ENCODE measurements at regions not wholly inside any gene's neighbourhood (a gene's known extent, or its start where the extent isn't known, plus 50 kb on each side); places are given as distances from the start of the nearest gene placed in this dataset.

- WGBS, result 93% methylated on average over 40 of the region's 42 CpGs
- Histone ChIP-seq H3K23ac (ENCODE audit: low read length in 2 of 2) (no peak overlapping the region), H2BK12ac (ENCODE audit: low read length in 2 of 2) (no peak overlapping the region), H2BK15ac (ENCODE audit: low read depth, poor library complexity, severe bottlenecking) (no peak overlapping the region), H3K14ac (ENCODE audit: low read length in 2 of 2) (no peak overlapping the region), H3K9ac (ENCODE audit: low read length) (peak overlapping the region; percentile 68), H3K4me3 (ENCODE audit: insufficient read depth in 1 of 2, low read depth in 1 of 2, low read length in 2 of 2) (peak overlapping the region in 1 of 2 experiments; percentile 75), H3K18ac (ENCODE audit: low read depth in 1 of 2, low read length in 2 of 2) (no peak overlapping the region), H3K79me1 (replicated peaks; ENCODE audit: low read length, poor library complexity, severe bottlenecking) (no peaks in the 10 kb centered on the region), H3K36me3 (ENCODE audit: control insufficient read depth in 1 of 2, insufficient read depth in 2 of 2, low read depth in 1 of 2, low read length in 2 of 2) (no peaks in the 10 kb centered on the region), H3K4me1 (ENCODE audit: control insufficient read depth, insufficient read depth, low read depth, low read length) (no peaks in the 10 kb centered on the region), H2BK5ac (ENCODE audit: low read depth, low read length, poor library complexity, severe bottlenecking) (no peak overlapping the region), H4K91ac (ENCODE audit: low read length) (no peak overlapping the region), H2AFZ (ENCODE audit: low read depth, low read length) (no peak overlapping the region), H3K27ac (ENCODE audit: low read length, poor library complexity, severe bottlenecking) (no peak overlapping the region), H2AK5ac (ENCODE audit: low read length, severe bottlenecking) (no peak overlapping the region), H3K4ac (ENCODE audit: low read depth in 1 of 2, low read length in 2 of 2) (no peak overlapping the region), H3K27me3 (ENCODE audit: control insufficient read depth in 1 of 2, insufficient read depth in 1 of 2, low read length in 2 of 2) (peaks cover 31 to 36% of the 10 kb centered on the region in 2 experiments), H2BK120ac (ENCODE audit: low read depth, low read length) (no peak overlapping the region), H4K8ac (ENCODE audit: low read length) (no peak overlapping the region), H3K4me2 (ENCODE audit: low read length, poor library complexity, severe bottlenecking) (no peak overlapping the region), H3K9me3 (ENCODE audit: control insufficient read depth, low read length) (no peaks in the 10 kb centered on the region)
- no peak for DNase-seq
Observed at GRCh38 chr9:89234205-89235067, 55.8 kb upstream of the SHC3 start.

- Histone ChIP-seq H3K4me3 (ENCODE audit: insufficient read depth in 1 of 2, low read depth in 1 of 2, low read length in 2 of 2) (no peak overlapping the region), H2BK15ac (ENCODE audit: low read depth, poor library complexity, severe bottlenecking) (no peak overlapping the region), H3K9ac (ENCODE audit: low read length) (no peak overlapping the region), H4K8ac (ENCODE audit: low read length) (no peak overlapping the region), H2BK12ac (ENCODE audit: low read length in 2 of 2) (no peak overlapping the region), H3K27ac (ENCODE audit: low read length, poor library complexity, severe bottlenecking) (no peak overlapping the region), H3K4me2 (ENCODE audit: low read length, poor library complexity, severe bottlenecking) (no peak overlapping the region), H2AK5ac (ENCODE audit: low read length, severe bottlenecking) (no peak overlapping the region), H3K4me1 (ENCODE audit: control insufficient read depth, insufficient read depth, low read depth, low read length) (no peaks in the 10 kb centered on the region), H3K9me3 (ENCODE audit: control insufficient read depth, low read length) (no peaks in the 10 kb centered on the region), H3K4ac (ENCODE audit: low read depth in 1 of 2, low read length in 2 of 2) (no peak overlapping the region), H3K36me3 (ENCODE audit: control insufficient read depth in 1 of 2, insufficient read depth in 2 of 2, low read depth in 1 of 2, low read length in 2 of 2) (no peaks in the 10 kb centered on the region), H2BK5ac (ENCODE audit: low read depth, low read length, poor library complexity, severe bottlenecking) (no peak overlapping the region), H3K79me1 (replicated peaks; ENCODE audit: low read length, poor library complexity, severe bottlenecking) (no peaks in the 10 kb centered on the region), H3K14ac (ENCODE audit: low read length in 2 of 2) (no peak overlapping the region), H2BK120ac (ENCODE audit: low read depth, low read length) (no peak overlapping the region), H3K27me3 (ENCODE audit: control insufficient read depth in 1 of 2, insufficient read depth in 1 of 2, low read length in 2 of 2) (peaks cover 31 to 36% of the 10 kb centered on the region in 2 experiments), H3K23ac (ENCODE audit: low read length in 2 of 2) (no peak overlapping the region), H4K91ac (ENCODE audit: low read length) (no peak overlapping the region), H3K18ac (ENCODE audit: low read depth in 1 of 2, low read length in 2 of 2) (no peak overlapping the region), H2AFZ (ENCODE audit: low read depth, low read length) (no peak overlapping the region)
- DNase-seq, result no peak
- WGBS, result 36% methylated on average over 4 of the region's 6 CpGs
Observed at GRCh38 chr9:89236955-89237573, 58.4 kb upstream of the SHC3 start.

DNA sequence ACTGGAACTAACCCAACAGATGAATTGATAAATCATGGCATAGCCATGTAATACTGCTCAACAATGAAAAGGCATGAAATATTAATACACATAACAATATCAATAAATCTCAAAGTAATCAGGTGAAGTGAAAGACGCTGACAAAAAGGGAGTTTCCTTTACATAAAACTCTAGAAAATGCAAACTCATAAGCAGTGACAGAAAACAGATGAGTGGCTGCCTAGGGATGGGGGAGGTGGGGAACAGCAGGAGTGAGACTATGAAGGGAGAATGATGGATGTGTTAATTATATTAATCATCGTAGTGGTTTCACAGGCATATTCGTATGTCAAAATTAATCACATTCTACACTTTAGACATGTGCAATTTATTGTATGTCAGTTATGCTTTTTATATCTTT is 59.8 kb upstream of the SHC3 start:
- Histone ChIP-seq H3K27ac (ENCODE audit: low read length, poor library complexity, severe bottlenecking) (no peak overlapping the region), H3K4me3 (ENCODE audit: insufficient read depth in 1 of 2, low read depth in 1 of 2, low read length in 2 of 2) (no peak overlapping the region), H3K4me1 (ENCODE audit: control insufficient read depth, insufficient read depth, low read depth, low read length) (no peaks in the 10 kb centered on the region), H4K8ac (ENCODE audit: low read length) (no peak overlapping the region), H2BK120ac (ENCODE audit: low read depth, low read length) (no peak overlapping the region), H2AK5ac (ENCODE audit: low read length, severe bottlenecking) (no peak overlapping the region), H3K4me2 (ENCODE audit: low read length, poor library complexity, severe bottlenecking) (no peak overlapping the region), H3K9me3 (ENCODE audit: control insufficient read depth, low read length) (no peaks in the 10 kb centered on the region), H3K4ac (ENCODE audit: low read depth in 1 of 2, low read length in 2 of 2) (no peak overlapping the region), H3K36me3 (ENCODE audit: control insufficient read depth in 1 of 2, insufficient read depth in 2 of 2, low read depth in 1 of 2, low read length in 2 of 2) (no peaks in the 10 kb centered on the region), H3K27me3 (ENCODE audit: control insufficient read depth in 1 of 2, insufficient read depth in 1 of 2, low read length in 2 of 2) (peaks cover 31 to 33% of the 10 kb centered on the region in 2 experiments), H3K14ac (ENCODE audit: low read length in 2 of 2) (no peak overlapping the region), H2BK5ac (ENCODE audit: low read depth, low read length, poor library complexity, severe bottlenecking) (no peak overlapping the region), H3K18ac (ENCODE audit: low read depth in 1 of 2, low read length in 2 of 2) (no peak overlapping the region), H2BK15ac (ENCODE audit: low read depth, poor library complexity, severe bottlenecking) (no peak overlapping the region), H2AFZ (ENCODE audit: low read depth, low read length) (no peak overlapping the region), H4K91ac (ENCODE audit: low read length) (no peak overlapping the region), H3K23ac (ENCODE audit: low read length in 2 of 2) (no peak overlapping the region), H3K79me1 (replicated peaks; ENCODE audit: low read length, poor library complexity, severe bottlenecking) (no peaks in the 10 kb centered on the region), H3K9ac (ENCODE audit: low read length) (no peak overlapping the region), H2BK12ac (ENCODE audit: low read length in 2 of 2) (no peak overlapping the region)
- no CpG with 5 or more reads among the region's 3 CpGs for WGBS
- no peak for DNase-seq

- H2BK5ac ChIP-seq (ENCODE audit: low read depth, low read length, poor library complexity, severe bottlenecking), result no peak overlapping the region
- H3K9ac ChIP-seq (ENCODE audit: low read length), result no peak overlapping the region
- H3K14ac ChIP-seq (ENCODE audit: low read length in 2 of 2), result no peak overlapping the region
- H4K91ac ChIP-seq (ENCODE audit: low read length), result no peak overlapping the region
- H3K27me3 ChIP-seq (ENCODE audit: control insufficient read depth in 1 of 2, insufficient read depth in 1 of 2, low read length in 2 of 2), result peaks cover 0 to 6% of the 10 kb centered on the region in 2 experiments
- H3K18ac ChIP-seq (ENCODE audit: low read depth in 1 of 2, low read length in 2 of 2), result no peak overlapping the region
- H3K4me2 ChIP-seq (ENCODE audit: low read length, poor library complexity, severe bottlenecking), result no peak overlapping the region
- no peak overlapping the region for H2BK15ac ChIP-seq (ENCODE audit: low read depth, poor library complexity, severe bottlenecking)
- no peaks in the 10 kb centered on the region for H3K4me1 ChIP-seq (ENCODE audit: control insufficient read depth, insufficient read depth, low read depth, low read length)
- H2BK12ac ChIP-seq (ENCODE audit: low read length in 2 of 2), result no peak overlapping the region
- H3K27ac ChIP-seq (ENCODE audit: low read length, poor library complexity, severe bottlenecking), result no peak overlapping the region
- no peak overlapping the region for H2AK5ac ChIP-seq (ENCODE audit: low read length, severe bottlenecking)
- H3K4me3 ChIP-seq (ENCODE audit: insufficient read depth in 1 of 2, low read depth in 1 of 2, low read length in 2 of 2), result no peak overlapping the region
- H2AFZ ChIP-seq (ENCODE audit: low read depth, low read length), result no peak overlapping the region
- H3K4ac ChIP-seq (ENCODE audit: low read depth in 1 of 2, low read length in 2 of 2), result no peak overlapping the region
- H3K9me3 ChIP-seq (ENCODE audit: control insufficient read depth, low read length), result no peaks in the 10 kb centered on the region
- peak overlapping the region in 1 of 2 experiments; percentile 56 for H3K23ac ChIP-seq (ENCODE audit: low read length in 2 of 2)
- H2BK120ac ChIP-seq (ENCODE audit: low read depth, low read length), result no peak overlapping the region
- H4K8ac ChIP-seq (ENCODE audit: low read length), result no peak overlapping the region
- no peak for DNase-seq
- no peaks in the 10 kb centered on the region for H3K79me1 ChIP-seq (replicated peaks; ENCODE audit: low read length, poor library complexity, severe bottlenecking)
- WGBS, result 66% methylated on average over 8 of the region's 8 CpGs
- H3K36me3 ChIP-seq (ENCODE audit: control insufficient read depth in 1 of 2, insufficient read depth in 2 of 2, low read depth in 1 of 2, low read length in 2 of 2), result no peaks in the 10 kb centered on the region
Observed at GRCh38 chr9:89243296-89244061, 64.9 kb upstream of the SHC3 start.

All from mesenchymal stem cell (in vitro differentiated cells and primary cell).